ENCODE measurements at regions not wholly inside any gene's neighbourhood (a gene's known extent, or its start where the extent isn't known, plus 50 kb on each side); places are given as distances from the start of the nearest gene placed in this dataset.

GRCh38 chr4:100312615-100313350 lies 122.5 kb upstream of the DDIT4L start:
- no peak for DNase-seq (ENCODE audit: low spot score)
- no peak for TF ChIP-seq CTCF (IDR thresholded peaks at IDR 0.05)
- H3K27me3 ChIP-seq = no peaks in the 10 kb centered on the region
- H3K27ac ChIP-seq = no peak overlapping the region
- no peaks in the 10 kb centered on the region for H3K9me3 ChIP-seq
- H3K4me1 ChIP-seq = peaks cover 0 to 6% of the 10 kb centered on the region in 2 donors
- H3K36me3 ChIP-seq = no peaks in the 10 kb centered on the region
- no peak overlapping the region for H3K4me3 ChIP-seq

GRCh38 chr4:100311181-100311580 lies 120.9 kb upstream of the DDIT4L start:
- H3K9me3 ChIP-seq = no peaks in the 10 kb centered on the region
- TF ChIP-seq CTCF (IDR thresholded peaks at IDR 0.05) = no peak

GRCh38 chr4:100306018-100306417 lies 115.8 kb upstream of the DDIT4L start:
- DNase-seq (ENCODE audit: low spot score) = no peak
- no peak for TF ChIP-seq CTCF (IDR thresholded peaks at IDR 0.05)
- Histone ChIP-seq H3K4me3 (no peak overlapping the region), H3K27me3 (no peaks in the 10 kb centered on the region), H3K27ac (no peak overlapping the region), H3K9me3 (no peaks in the 10 kb centered on the region), H3K36me3 (no peaks in the 10 kb centered on the region), H3K4me1 (no peaks in the 10 kb centered on the region)

More at GRCh38 chr4:100311181-100311580, 120.9 kb upstream of the DDIT4L start:
- H3K4me3 ChIP-seq = no peak overlapping the region
- H3K4me1 ChIP-seq = no peaks in the 10 kb centered on the region
- no peak overlapping the region for H3K27ac ChIP-seq
- no peaks in the 10 kb centered on the region for H3K27me3 ChIP-seq
- no peaks in the 10 kb centered on the region for H3K36me3 ChIP-seq
- no peak for DNase-seq (ENCODE audit: low spot score)

- TF ChIP-seq CTCF (IDR thresholded peaks at IDR 0.05) = no peak
- H3K4me1 ChIP-seq = no peaks in the 10 kb centered on the region
- H3K9me3 ChIP-seq = no peaks in the 10 kb centered on the region
- H3K27me3 ChIP-seq = no peaks in the 10 kb centered on the region
- H3K36me3 ChIP-seq = no peaks in the 10 kb centered on the region
- no peak overlapping the region for H3K4me3 ChIP-seq
- no peak for DNase-seq (ENCODE audit: low spot score)
- H3K27ac ChIP-seq = no peak overlapping the region
Measured at GRCh38 chr4:100302061-100303026, 112.1 kb upstream of the DDIT4L start.

GRCh38 chr4:100299046-100299840 lies 109.0 kb upstream of the DDIT4L start:
- no peaks in the 10 kb centered on the region for H3K4me1 ChIP-seq
- TF ChIP-seq CTCF (IDR thresholded peaks at IDR 0.05) = no peak
- no peaks in the 10 kb centered on the region for H3K27me3 ChIP-seq
- no peak for DNase-seq (ENCODE audit: low spot score)
- H3K4me3 ChIP-seq = no peak overlapping the region
- H3K36me3 ChIP-seq = no peaks in the 10 kb centered on the region
- no peaks in the 10 kb centered on the region for H3K9me3 ChIP-seq
- H3K27ac ChIP-seq = peak overlapping the region in 1 of 2 donors; percentile 25
